Keratinocyte (primary cell): ENCODE measurements at regions not wholly inside any gene's neighbourhood (a gene's known extent, or its start where the extent isn't known, plus 50 kb on each side); places are given as distances from the start of the nearest gene placed in this dataset.

Source experiments
- EZH2 ChIP-seq: IDR thresholded peaks from one replicate; pipeline ENCODE4 v1.6.1; 2012; ENCODE audit warnings: inconsistent platforms, mild to moderate bottlenecking, low read length, moderate library complexity
- TF ChIP-seq, protein P1 (sequence below), 3 experiments: IDR thresholded peaks in 1 of 3; conservative IDR thresholded peaks in 1 of 3; optimal IDR thresholded peaks in 1 of 3; 2 replicates in 2 of 3; 3 replicates in 1 of 3; pipeline versions ENCODE3 to v1.5.1; 2011; ENCODE audit warnings: low read length in 3 of 3, mild to moderate bottlenecking in 3 of 3, moderate library complexity in 2 of 3, control low read depth in 1 of 3, inconsistent platforms in 1 of 3; ENCODE audit not compliant: insufficient read depth in 2 of 3; ENCODE audit errors: extremely low read depth in 1 of 3

DNA sequence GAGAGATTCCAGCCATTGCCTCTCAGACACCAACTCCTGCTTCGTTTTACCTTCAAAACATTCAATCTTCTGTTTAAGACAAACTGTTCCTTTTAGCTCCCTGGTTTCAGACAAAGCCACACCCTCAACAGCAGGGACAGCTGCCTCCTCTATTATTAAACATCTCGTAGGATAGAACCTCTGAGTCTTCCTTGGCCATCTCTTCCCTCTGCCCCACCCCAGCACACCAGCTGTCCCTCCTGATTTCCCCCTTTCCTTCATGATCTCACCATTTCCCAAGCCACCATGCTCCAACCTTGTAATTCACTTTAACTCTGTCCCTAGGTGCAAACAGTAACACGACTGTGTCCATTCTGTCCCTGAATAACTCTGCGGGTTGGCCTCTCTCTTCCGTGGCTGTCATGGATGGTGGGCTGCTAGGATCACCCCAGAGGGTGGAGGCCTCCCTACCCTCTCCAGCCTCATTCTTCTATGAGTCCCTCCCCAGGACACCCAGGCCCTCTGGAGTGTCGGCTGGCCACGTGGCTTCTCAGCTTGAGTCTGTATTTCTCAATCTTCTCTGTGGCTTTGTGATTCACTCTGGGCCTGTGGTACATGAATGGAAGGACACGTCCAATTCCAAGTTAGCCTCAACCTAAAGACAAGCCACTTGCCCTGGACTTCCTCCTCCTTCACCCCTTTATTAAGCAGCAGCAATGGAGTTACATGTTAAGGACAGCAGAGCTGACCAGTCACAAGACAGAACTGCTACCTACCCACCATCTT is 349.9 kb downstream of the FBXW7 start:
- TF ChIP-seq, protein P1, sequence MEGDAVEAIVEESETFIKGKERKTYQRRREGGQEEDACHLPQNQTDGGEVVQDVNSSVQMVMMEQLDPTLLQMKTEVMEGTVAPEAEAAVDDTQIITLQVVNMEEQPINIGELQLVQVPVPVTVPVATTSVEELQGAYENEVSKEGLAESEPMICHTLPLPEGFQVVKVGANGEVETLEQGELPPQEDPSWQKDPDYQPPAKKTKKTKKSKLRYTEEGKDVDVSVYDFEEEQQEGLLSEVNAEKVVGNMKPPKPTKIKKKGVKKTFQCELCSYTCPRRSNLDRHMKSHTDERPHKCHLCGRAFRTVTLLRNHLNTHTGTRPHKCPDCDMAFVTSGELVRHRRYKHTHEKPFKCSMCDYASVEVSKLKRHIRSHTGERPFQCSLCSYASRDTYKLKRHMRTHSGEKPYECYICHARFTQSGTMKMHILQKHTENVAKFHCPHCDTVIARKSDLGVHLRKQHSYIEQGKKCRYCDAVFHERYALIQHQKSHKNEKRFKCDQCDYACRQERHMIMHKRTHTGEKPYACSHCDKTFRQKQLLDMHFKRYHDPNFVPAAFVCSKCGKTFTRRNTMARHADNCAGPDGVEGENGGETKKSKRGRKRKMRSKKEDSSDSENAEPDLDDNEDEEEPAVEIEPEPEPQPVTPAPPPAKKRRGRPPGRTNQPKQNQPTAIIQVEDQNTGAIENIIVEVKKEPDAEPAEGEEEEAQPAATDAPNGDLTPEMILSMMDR (optimal IDR thresholded peaks at IDR 0.05 in 1 of 3, IDR thresholded peaks at IDR 0.05 in 1 of 3, conservative IDR thresholded peaks at IDR 0.05 in 1 of 3; ENCODE audit: extremely low read depth in 1 of 3, insufficient read depth in 2 of 3, low read length in 3 of 3) = no peak
- no peak for TF ChIP-seq EZH2
